DMS153 (cell line): ENCODE measurements at regions not wholly inside any gene's neighbourhood (a gene's known extent, or its start where the extent isn't known, plus 50 kb on each side); places are given as distances from the start of the nearest gene placed in this dataset.

Experiments used
- DNase-seq: peaks from one replicate; lab custom pipeline; 2025; lab: John Stamatoyannopoulos, UW

DNA sequence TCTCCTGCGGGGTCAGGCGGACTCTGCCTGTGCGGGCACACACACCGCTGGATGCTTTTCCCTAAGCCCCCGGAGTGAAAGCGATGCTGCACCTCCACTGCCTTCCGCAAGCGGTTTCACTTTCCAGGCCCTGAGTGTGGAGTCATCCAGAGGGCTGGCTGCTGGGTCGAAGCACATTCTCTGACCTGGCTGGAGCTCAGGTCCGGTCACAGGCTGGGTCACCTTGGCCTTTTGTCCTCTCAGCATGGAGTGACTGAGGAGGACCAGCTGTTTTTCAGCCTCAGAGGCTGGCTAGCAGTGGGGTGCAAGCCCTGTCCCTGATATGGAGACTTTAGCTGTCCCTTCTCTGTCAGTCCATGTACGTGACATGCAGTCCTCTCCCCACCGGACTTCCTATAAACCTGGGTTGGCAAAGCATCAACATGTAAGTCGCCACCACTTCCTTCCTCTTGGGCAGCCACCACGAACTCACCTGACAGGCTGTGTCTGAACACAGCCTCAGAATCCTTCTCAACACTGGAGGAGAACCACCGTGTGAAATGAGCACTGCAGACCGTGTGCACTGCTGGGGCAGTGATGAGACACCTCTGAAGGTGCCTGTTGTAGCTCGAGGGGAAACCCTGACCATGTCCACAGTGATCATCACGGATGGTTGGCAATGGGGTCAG lies 51.3 kb downstream of the GADD45G start:
- no peak for DNase-seq

- no peak for DNase-seq
These were observed 52.5 kb downstream of the GADD45G start for GRCh38 chr9:89657295-89657694.

- DNase-seq = no peak
These were observed 53.0 kb downstream of the GADD45G start for GRCh38 chr9:89657765-89658164.

DNA sequence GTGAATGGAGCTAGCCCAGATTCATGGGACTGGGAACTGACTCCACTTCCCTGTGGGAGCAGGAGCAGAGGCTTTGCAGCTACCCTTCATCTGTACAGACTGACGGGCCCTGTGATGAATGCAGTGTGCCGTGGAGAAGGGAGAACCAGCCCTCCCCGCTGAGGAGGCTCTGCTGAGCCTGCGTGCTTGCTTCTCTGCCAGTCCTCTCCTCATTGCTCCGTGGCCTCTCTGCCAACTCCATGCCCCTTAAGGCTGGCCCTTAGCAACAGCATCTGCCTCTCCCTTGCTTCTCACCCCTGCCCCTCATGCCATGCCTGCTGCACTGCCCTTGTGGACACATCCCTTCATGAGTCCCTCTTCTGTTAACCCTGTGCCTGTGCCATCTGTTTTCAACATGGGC lies 53.6 kb downstream of the GADD45G start:
- no peak for DNase-seq

GRCh38 chr9:89658931-89659330 lies 54.1 kb downstream of the GADD45G start:
- DNase-seq = no peak

- no peak for DNase-seq
These were observed 54.7 kb downstream of the GADD45G start for GRCh38 chr9:89659473-89659872.

DNA sequence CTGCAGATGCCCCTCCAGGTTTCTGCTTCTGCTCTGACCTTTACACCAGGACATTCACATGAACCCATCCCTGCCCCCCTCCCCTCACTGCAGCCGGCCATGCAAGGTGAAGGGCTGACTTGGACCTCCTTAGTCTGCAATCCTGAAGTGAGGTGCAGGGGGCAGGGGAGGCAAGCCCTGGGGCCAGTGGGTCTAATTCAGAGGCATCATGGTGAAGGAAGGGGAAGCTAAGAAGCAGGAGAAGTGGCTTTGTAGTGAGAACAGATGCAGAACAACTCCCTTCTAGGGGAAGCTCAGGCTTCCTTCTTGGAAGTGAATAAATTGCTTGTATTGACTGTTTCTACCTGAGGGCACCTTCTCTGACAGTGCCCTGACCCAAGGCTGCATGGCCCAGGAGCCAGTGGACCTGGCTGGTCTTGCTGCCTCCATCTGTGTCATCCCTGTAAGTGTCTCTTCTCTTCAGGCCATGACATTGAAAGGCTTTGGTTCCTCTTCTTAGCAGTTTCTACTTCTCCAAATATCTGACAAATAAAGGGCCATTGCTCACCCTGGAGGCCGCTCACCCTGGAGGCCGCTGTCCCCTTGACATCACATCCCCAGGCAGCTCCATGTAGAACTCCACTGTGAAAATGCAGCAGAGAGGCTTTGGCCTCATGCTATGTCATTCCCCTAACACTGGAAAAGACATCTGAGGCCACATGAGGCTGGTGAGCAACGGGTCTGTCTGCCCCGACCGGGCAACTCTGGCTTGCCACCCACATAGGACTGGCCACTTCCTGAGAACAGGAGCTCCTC lies 55.3 kb downstream of the GADD45G start:
- DNase-seq = no peak

GRCh38 chr9:89661391-89661949 lies 56.7 kb downstream of the GADD45G start:
- DNase-seq = no peak

DNA sequence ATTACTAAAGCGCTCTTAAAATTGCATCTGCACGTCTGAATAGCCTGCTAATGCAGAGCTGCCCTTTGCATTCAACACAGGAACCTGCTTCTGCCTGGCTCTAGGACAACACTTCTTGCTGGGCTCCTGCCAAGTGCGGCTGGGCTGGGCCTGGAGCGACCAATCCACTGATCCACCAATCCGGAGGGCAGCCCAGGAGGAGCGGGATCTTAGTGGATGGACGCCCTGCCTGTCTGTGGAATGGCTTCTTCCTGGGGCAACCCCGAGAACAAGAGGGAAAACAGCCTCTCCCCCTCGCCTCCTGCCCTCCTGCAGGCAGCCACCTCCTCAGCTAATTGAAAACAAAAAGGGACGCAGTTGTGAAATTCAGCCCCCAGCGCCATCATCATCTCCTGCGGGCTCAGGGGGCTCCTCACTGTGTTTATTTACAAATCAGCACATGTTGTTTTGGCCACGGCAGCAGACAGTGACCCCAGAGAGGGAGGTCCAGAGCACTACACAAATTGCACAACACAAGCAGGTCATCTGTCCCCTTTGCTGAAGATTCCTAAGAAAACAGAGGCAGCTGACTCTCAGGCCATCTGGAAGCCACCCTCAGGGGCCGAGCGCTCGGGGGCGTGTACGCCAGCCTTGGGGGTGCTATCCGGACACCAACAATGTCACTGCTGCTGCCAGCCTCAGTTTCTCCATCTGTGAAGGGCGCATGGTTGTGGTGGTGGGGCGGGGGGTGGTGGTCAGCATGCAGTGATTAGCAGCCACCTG lies 57.3 kb downstream of the GADD45G start:
- peak; percentile 99 for DNase-seq

DNA sequence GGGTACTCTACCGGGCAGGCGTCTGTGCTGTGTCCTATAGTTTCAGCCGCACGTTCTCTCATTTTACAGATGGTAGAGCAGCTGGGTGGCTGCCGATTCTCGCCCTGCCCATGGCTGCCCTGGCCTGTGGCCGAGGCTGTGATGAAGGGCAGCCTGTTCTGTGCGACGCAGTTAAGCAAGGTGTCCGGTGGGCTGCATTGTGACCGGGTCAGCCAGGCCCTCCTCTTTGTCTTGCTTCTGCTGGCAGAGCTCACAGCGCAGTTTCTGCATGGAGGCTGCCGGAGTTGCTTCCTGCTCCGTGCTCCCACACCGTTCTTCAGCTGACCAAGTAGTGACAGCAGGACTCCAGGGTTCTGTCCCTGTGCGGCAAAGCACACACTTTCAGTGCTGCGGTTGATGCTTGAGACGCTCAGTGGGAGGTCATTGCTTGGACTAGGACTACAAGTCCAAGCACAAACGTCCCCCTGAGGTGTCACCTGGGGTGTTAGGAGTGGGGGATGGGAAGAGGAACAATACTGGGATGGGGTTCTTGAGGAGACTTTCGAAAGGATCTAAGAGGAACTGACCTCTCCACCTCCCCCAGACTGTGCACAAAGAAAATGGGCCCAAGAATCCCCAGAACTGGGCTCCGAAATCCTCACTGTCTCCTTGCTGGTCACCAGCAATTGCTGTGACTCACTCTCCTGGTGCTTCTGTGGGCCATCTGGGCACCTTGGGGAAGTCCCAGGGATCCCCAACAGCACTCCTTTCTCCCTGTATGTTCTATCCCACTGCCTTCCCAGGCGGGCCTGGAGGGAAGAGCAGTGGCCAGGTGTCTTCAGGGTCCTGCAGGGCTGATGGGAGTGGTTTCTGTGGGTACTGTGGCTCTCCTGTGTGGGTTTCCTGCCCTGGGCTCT lies 58.2 kb downstream of the GADD45G start:
- DNase-seq = no peak

GRCh38 chr9:89663614-89663970 lies 58.8 kb downstream of the GADD45G start:
- no peak for DNase-seq

DNA sequence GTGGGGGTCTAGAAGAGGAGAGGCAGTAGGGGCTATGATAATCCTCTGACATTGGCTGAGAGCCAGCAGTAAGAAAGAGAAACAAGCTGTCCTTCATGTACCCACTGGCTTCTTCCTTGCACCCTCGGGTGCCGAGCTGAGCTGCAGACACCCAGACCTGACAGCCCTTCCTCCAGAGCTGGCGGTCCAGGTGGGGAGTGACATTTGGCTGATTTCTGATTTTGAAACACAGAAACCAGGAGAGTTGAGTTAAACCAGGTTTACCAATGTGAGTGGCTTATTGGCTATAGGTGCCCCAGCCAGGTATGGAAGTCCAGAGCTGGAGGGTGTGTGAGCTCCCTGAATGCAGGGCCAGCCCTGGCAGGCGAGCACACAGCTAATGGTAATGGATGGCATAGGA lies 59.2 kb downstream of the GADD45G start:
- no peak for DNase-seq

- peak; percentile 98 for DNase-seq
These were observed 60.1 kb downstream of the GADD45G start for GRCh38 chr9:89664896-89665329.

DNA sequence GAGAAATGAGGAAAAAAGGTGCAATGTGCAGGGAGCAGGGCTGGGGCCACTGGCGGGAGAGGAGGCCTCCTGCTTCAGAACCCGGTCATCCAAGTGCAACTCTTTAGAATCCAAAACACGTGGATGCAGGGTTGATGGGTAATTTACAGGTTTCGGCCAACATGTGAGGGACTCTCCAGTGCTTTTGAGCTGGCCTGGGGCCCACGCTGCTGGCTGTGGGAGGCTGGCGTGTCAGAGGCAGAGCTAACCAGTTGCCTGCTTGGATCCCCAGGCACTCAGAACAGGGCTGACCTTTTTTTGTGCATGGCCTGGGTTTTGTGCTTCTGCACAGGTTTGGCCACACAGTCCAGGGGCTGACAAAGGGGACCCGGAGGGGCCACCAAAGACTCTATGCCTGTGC lies 61.6 kb downstream of the GADD45G start:
- DNase-seq = no peak

DNA sequence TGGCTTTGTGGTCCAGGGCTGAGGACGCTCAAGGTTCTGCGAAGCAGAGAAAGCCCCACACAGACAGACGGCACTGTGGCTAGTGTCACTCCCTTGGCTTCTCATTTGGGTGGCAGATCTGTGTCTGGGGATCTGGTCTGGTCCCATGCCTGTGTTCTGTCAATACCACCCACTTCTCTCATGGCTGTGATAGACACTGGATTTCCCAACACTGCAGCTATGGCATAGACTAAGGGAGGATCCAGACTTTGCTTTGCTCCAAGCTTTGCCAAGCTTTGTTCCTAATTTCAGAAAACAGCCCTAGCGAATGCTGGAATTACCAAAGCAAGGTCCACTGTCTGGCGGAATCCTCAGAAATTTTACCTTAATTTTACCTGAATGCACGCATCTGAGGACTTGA lies 62.1 kb downstream of the GADD45G start:
- no peak for DNase-seq

DNA sequence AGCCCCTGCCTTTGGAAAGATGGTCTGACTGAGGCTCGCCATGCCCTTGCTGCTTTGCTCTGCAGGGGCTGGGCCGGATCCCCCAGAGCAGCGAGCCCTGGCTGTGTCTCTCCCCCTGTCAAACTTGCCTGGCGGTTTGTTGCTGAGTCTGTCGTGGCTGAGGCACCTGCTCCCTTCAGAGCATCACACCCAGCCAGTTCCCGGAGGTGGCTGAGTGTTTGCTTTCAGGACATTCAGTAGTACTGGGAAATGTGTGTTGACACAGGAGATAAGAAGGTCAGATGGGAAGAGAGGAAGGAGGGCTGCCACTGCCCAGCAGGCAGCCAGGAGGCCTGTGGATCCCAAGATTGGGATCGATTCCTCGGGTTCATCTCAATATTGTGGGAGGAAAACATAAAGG lies 62.9 kb downstream of the GADD45G start:
- peak; percentile 92 for DNase-seq

DNA sequence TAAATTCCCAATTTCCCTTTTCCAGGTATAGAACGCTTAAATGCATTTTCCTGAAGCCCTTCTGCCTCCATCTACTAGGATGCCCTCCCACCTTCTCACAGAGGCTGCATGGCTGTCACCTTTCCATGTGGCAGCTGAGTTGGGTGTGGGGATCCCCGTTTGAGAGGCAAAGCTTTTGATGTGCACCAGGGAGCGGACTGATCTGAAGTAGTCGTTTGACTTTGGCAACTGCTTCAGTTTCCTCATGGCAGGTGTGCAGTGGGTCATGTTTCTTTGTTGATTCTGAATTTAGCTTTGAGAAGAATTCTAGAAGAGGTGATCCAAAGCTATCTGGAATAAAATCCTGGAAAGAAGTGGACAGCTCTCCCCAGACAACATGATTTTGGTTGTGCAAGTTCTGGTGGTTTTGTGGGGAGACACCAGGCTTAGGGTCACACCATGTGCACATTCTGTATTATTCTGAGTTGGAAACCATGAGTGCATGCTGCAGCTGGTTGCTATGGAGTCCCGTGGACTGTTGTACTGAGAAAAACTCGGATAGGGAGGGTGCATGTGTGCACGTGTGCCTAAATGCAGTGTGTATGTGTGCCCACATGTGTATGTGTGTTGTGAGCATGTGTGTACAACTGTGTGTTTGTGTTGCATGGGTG lies 63.5 kb downstream of the GADD45G start:
- DNase-seq = peak; percentile 73

GRCh38 chr9:89668866-89669246 lies 64.0 kb downstream of the GADD45G start:
- DNase-seq = no peak

DNA sequence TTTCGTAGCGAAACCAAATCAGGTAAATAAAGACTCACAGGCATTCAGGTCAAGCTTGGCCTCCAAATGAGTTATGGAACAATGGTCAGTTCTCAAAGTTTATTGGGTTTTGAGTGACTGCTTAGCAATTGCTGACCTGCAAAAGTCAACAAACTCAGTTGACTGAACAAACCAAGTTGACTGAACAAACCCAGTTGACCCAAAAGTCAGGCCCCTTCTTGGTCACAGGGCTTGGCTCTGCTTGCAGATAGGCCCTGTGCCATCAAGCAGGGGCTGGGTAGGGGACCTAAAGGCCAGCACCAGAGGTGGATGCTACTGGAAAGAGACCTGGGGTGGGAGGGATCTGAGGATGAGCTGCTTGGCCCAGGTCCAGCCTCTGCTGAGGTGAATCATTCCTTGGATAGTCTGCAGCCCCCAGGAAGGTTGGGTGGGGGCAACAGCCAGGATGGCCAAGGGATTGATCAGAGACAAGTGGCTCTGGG lies 64.6 kb downstream of the GADD45G start:
- no peak for DNase-seq

GRCh38 chr9:89670114-89670513 lies 65.3 kb downstream of the GADD45G start:
- no peak for DNase-seq
